Esophagus squamous epithelium (tissue), 5 donors: ENCODE measurements at regions not wholly inside any gene's neighbourhood (a gene's known extent, or its start where the extent isn't known, plus 50 kb on each side); places are given as distances from the start of the nearest gene placed in this dataset.
A peak's percentile ranks its signal among the peaks of the same experiment; 100 is the strongest.
"Not testable (repeated sequence)": the region's sequence is repeated elsewhere in the genome, so short reads cannot be mapped to it uniquely, and the experiment has no call there.

ENCODE experiments used
- DNase-seq: peaks from one replicate; lab custom pipeline; 2025; lab: John Stamatoyannopoulos, UW
- H3K27ac ChIP-seq, 4 donors: fragments of 200-600 bp; sonication (generic); one replicate each; pipeline ENCODE4 v1.5.1; 2016 to 2019; ENCODE audit warnings: mild to moderate bottlenecking in 1 of 4
- H3K27me3 ChIP-seq, 4 donors: fragments of 200-600 bp; sonication (generic); 1 replicate in 3 of 4; 2 replicates in 1 of 4; pipeline versions ENCODE4 v1.5.1 to v1.6.0; 2017 to 2021; ENCODE audit warnings: antibody characterized with exemption in 1 of 4
- H3K36me3 ChIP-seq, 3 donors: fragments of 200-600 bp; sonication (generic); one replicate each; pipeline ENCODE4 v1.5.1; 2016 to 2019
- H3K4me1 ChIP-seq, 3 donors: fragments of 200-600 bp; sonication (generic); one replicate each; pipeline ENCODE4 v1.5.1; 2017 to 2019
- H3K4me3 ChIP-seq, 4 donors: fragments of 200-600 bp; sonication (generic); 1 replicate in 3 of 4; 2 replicates in 1 of 4; pipeline ENCODE4 v1.5.1; 2016 to 2019; ENCODE audit warnings: mild to moderate bottlenecking in 2 of 4, moderate library complexity in 1 of 4
- H3K9me3 ChIP-seq, 3 donors: fragments of 200-600 bp; sonication (generic); one replicate each; pipeline ENCODE4 v1.5.1; 2016 to 2019
- POLR2A ChIP-seq, 4 donors: fragments of 450-650 bp; IDR thresholded peaks; one replicate each; pipeline ENCODE4 v1.6.1; 2017; ENCODE audit warnings: antibody characterized with exemption in 4 of 4, mild to moderate bottlenecking in 4 of 4, moderate library complexity in 3 of 4
- WGBS, 2 donors: methylation state at CpG; one replicate each; pipeline ENCODE4 v1.1.5; 2018; 5-methylcytosine and 5-hydroxymethylcytosine counted together
- intact Hi-C: fragments of 100-400 bp; cut with DNase I; formaldehyde crosslinking; loops from one replicate; pipeline ENCODE4 v1.15.0; 2022
- TF ChIP-seq, protein P1 (sequence below), 6 experiments: fragments of 450-650 bp in 4 of 6; fragments of 200-600 bp in 2 of 6; sonication (generic) in 2 of 6; IDR thresholded peaks; one replicate each; pipeline ENCODE4 v1.5.1; 2016 to 2019; ENCODE audit warnings: antibody characterized with exemption in 6 of 6, mild to moderate bottlenecking in 4 of 6, moderate library complexity in 4 of 6
- donor health status: DM: yes; HTN: yes; CAD: no.

DNA sequence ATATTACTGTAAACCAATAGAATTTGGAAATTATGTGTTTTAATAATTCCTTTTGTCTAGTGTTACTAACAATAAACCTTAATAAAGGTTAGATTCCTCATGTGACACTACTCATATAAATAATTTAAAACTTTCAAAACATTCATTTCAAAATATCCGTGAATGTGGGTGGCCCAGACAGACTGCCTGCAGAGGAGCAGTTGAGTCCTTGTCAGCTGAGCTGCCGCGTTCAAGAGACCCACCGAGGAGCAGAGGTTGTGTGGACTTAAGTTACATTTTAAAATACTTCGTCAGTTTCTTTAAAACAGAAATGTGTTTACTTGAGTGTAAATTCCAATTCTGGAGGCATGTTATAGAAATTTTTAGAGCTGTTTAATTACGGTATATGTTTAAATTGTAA lies 64.2 kb upstream of the HGFAC start:
- TF ChIP-seq POLR2A (IDR thresholded peaks at IDR 0.05), result no peak
- TF ChIP-seq, protein P1, sequence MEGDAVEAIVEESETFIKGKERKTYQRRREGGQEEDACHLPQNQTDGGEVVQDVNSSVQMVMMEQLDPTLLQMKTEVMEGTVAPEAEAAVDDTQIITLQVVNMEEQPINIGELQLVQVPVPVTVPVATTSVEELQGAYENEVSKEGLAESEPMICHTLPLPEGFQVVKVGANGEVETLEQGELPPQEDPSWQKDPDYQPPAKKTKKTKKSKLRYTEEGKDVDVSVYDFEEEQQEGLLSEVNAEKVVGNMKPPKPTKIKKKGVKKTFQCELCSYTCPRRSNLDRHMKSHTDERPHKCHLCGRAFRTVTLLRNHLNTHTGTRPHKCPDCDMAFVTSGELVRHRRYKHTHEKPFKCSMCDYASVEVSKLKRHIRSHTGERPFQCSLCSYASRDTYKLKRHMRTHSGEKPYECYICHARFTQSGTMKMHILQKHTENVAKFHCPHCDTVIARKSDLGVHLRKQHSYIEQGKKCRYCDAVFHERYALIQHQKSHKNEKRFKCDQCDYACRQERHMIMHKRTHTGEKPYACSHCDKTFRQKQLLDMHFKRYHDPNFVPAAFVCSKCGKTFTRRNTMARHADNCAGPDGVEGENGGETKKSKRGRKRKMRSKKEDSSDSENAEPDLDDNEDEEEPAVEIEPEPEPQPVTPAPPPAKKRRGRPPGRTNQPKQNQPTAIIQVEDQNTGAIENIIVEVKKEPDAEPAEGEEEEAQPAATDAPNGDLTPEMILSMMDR (IDR thresholded peaks at IDR 0.05), result no peak
- Histone ChIP-seq H3K27me3 (no peaks in the 10 kb centered on the region), H3K9me3 (peaks cover 0 to 8% (median 0%) of the 10 kb centered on the region in 3 donors), H3K27ac (no peak overlapping the region), H3K4me3 (no peak overlapping the region), H3K4me1 (no peaks in the 10 kb centered on the region), H3K36me3 (peaks cover 0 to 13% (median 0%) of the 10 kb centered on the region in 3 donors)
- no peak for DNase-seq
- intact Hi-C loops, result no loop called here
- 89% methylated on average over 6 of the region's 6 CpGs for WGBS, 2 donors

DNA sequence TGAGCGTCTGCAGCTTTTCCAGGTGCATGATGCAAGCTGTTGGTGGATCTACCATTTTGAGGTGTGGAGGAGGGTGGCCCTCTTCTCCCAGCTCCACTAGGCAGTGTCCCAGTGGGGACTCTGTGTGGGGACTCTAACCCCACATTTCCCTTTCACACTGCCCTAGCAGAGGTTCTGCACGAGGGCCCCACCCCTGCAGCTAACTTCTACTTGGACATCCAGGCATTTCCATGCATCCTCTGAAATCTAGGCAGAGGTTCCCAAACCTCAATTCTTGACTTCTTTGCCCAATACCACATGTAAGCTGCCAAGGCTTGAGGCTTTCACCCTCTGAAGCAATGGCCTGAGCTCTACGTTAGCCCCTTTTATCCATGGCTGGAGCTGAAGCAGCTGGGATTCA lies 61.4 kb upstream of the HGFAC start:
- H3K27me3 ChIP-seq, H3K4me3 ChIP-seq, H3K27ac ChIP-seq, H3K9me3 ChIP-seq, intact Hi-C loops, DNase-seq: not testable (repeated sequence)
- peaks cover 0 to 13% (median 0%) of the 10 kb centered on the region in 3 donors for H3K36me3 ChIP-seq
- 89 to 93% methylated on average over 3 of the region's 3 CpGs for WGBS, 2 donors
- H3K4me1 ChIP-seq, result peaks cover 6 to 17% (median 11%) of the 10 kb centered on the region in 3 donors

DNA sequence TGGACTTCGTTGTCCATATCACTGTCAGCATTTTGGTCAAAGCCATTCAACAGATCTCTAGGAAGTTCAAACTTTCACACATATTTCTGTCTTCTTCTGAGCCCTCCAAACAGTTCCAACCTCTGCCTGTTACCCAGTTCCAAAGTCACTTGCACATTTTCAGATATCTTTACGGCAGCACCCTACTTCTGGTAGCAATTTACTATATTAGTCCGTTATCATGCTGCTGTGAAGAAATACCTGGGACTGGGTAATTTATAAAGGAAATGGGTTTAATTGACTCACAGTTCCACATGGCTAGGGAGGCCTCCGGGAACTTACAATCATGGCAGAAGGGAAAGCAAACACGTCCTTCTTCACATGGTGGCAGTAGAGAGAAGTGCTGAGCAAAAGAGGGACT lies 60.6 kb upstream of the HGFAC start:
- 74 to 85% methylated on average over 5 of the region's 5 CpGs for WGBS, 2 donors
- DNase-seq, H3K27ac ChIP-seq, H3K36me3 ChIP-seq, intact Hi-C loops, H3K4me3 ChIP-seq, H3K27me3 ChIP-seq, H3K9me3 ChIP-seq: not testable (repeated sequence)
- peaks cover 7 to 26% (median 17%) of the 10 kb centered on the region in 3 donors for H3K4me1 ChIP-seq
- TF ChIP-seq, protein P1 (IDR thresholded peaks at IDR 0.05), result peak in 1 of 6 experiments; percentile 14

DNA sequence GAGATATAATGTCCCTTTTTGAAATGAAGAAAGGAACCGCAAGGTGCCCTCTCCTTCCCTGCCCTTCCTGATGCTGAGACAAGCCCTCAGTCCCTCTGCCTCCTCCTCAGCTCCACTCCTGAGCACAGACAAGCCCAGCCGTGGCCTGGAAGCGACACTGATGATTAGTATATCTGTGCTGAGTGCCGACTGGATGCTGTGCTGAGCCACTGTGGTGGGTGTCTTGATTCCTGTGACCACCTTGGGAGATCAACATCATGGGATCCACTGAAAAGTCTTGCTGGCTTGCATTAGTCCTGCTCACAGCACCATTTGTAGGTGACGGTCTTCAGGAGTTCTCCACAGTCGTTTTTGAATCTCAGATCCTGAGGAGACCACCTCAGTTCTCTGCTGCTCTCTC lies 59.5 kb upstream of the HGFAC start:
- intact Hi-C loops, result no loop called here
- Histone ChIP-seq H3K27me3 (no peaks in the 10 kb centered on the region), H3K4me1 (peaks cover 7 to 36% (median 20%) of the 10 kb centered on the region in 3 donors), H3K4me3 (no peak overlapping the region), H3K27ac (no peak overlapping the region), H3K9me3 (peaks cover 0 to 8% (median 0%) of the 10 kb centered on the region in 3 donors), H3K36me3 (peaks cover 0 to 3% (median 0%) of the 10 kb centered on the region in 3 donors)
- 86 to 87% methylated on average over 5 to 6 of the region's 6 CpGs for WGBS, 2 donors
- no peak for DNase-seq
- TF ChIP-seq, protein P1 (IDR thresholded peaks at IDR 0.05), result no peak
- no peak for TF ChIP-seq POLR2A (IDR thresholded peaks at IDR 0.05)

DNA sequence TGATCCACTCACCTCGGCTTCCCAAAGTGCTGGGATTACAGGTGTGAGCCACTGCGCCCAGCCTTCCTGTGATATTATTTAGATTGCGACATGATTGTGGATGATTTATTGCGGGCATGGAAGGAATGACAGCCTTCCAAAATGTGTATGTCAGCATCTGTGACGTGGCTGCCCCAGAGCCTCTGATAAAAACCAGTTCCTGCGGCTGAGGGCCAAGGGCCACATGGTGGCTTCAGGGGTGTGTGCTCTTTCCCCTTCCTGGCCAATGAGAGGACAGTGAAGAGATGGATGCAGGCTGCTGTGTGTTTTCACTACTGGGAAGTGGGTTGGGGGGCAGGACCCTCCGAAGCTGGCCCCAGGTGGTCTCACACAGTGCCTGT lies 57.4 kb upstream of the HGFAC start:
- H3K4me3 ChIP-seq, result peak overlapping the region; percentile 41 to 65 (median 56)
- intact Hi-C loops, result no loop called here
- no peak for DNase-seq

More for the DNA sequence above, 57.4 kb upstream of the HGFAC start:
- Histone ChIP-seq H3K27me3 (no peaks in the 10 kb centered on the region), H3K4me1 (peaks cover 19 to 58% (median 39%) of the 10 kb centered on the region in 3 donors), H3K9me3 (peaks cover 0 to 8% (median 0%) of the 10 kb centered on the region in 3 donors), H3K27ac (peak overlapping the region; percentile 89 to 99 (median 98)), H3K36me3 (no peaks in the 10 kb centered on the region)
- WGBS, 2 donors, result 53 to 55% methylated on average over 4 of the region's 7 CpGs
- TF ChIP-seq, protein P1 (IDR thresholded peaks at IDR 0.05), result peak in 1 of 6 experiments; percentile 25
- TF ChIP-seq POLR2A (IDR thresholded peaks at IDR 0.05), result no peak
